ENCODE measurements at regions not wholly inside any gene's neighbourhood (a gene's known extent, or its start where the extent isn't known, plus 50 kb on each side); places are given as distances from the start of the nearest gene placed in this dataset.

GRCh38 chr12:91672130-91672529 is 473.5 kb downstream of the BTG1 start:
- no peak for TF ChIP-seq GATA2 (IDR thresholded peaks at IDR 0.05; ENCODE audit: low read depth, low read length)
- no peak for TF ChIP-seq GATA3 (IDR thresholded peaks at IDR 0.05; ENCODE audit: low read depth, low read length)

DNA sequence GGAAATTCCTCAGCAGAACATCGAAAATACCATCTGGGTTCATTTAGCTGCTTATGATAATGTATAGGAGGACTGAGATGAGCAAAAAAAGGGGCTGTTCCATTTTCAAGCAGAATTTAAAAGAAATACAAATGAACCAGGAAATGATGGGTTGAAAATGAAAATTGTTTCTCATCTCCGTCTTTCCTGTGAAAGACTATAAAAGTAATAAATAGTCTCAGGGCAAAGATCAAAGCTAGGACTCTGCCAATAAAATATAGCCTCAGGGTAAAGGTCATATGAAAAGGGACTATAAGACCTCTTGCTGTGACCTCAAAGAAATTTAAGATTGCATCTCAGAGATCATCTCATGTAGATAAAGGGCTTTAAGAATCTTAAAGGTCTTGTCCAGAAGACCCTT is 478.0 kb downstream of the BTG1 start:
- TF ChIP-seq GATA3 (IDR thresholded peaks at IDR 0.05; ENCODE audit: low read depth, low read length) (no peak), GATA2 (IDR thresholded peaks at IDR 0.05; ENCODE audit: low read depth, low read length) (no peak)

DNA sequence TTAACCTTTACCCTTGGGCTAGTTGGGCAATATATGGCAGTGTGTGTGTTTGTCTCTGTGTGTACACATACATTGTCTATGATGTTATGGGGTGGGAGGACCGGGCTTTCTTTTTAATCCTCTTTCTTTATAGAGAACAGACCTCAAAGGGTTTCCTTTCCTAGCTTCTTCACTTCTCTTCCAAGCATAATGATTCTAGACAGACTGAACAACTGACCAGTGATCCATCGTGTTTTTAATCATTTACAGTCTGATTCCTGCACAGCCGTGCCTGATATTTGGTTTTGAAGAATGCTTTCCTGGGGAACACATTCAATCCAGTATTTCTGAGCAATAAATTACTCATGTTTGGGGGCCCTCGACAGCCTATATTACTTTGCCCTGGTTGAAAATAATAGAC is 481.1 kb upstream of the DCN start:
- TF ChIP-seq GATA2 (IDR thresholded peaks at IDR 0.05; ENCODE audit: low read depth, low read length) (no peak), GATA3 (IDR thresholded peaks at IDR 0.05; ENCODE audit: low read depth, low read length) (no peak)

DNA sequence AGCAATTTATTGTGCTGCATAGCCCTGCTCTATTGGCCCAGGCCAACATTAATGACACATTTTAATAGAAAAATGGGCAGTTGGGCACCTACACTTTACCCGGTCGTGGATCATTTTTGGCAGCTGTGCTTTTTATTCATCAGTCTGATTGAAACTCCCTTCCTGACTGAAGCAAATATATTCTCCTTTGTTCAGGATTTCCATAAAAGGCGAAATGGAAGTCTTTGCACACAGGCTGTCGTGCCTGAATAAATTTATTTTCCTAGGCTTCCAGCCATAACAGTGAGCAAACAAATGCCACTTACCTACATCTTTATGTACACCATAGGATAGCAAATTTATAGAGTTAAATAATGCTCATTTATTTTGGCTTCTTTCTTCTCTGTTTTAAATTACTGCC is 480.7 kb upstream of the DCN start:
- TF ChIP-seq GATA2 (IDR thresholded peaks at IDR 0.05; ENCODE audit: low read depth, low read length) (no peak), GATA3 (IDR thresholded peaks at IDR 0.05; ENCODE audit: low read depth, low read length) (no peak)

- TF ChIP-seq GATA3 (IDR thresholded peaks at IDR 0.05; ENCODE audit: low read depth, low read length) (no peak), GATA2 (IDR thresholded peaks at IDR 0.05; ENCODE audit: low read depth, low read length) (no peak)
These were observed 479.4 kb upstream of the DCN start for GRCh38 chr12:91662021-91662420.

DNA sequence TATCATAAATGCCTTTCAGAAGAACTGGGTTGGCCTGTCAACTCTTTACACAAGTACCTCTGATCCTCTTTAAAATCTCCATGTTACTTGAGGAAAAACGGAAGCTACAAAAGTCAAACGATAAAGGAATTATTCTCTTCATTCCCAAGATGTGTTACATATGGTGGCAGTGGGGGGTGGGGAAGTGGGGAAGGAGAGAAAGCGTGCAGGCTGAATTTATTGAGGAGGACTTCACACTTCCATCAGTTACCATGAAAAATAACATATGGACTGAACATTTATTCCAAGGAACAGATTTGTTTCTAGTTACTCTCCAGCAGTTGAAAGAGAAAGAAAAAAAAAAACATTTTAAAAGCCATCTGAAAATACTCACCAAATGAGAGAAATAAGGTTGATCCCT is 474.4 kb upstream of the DCN start:
- TF ChIP-seq GATA3 (IDR thresholded peaks at IDR 0.05; ENCODE audit: low read depth, low read length) (no peak), GATA2 (IDR thresholded peaks at IDR 0.05; ENCODE audit: low read depth, low read length) (no peak)

DNA sequence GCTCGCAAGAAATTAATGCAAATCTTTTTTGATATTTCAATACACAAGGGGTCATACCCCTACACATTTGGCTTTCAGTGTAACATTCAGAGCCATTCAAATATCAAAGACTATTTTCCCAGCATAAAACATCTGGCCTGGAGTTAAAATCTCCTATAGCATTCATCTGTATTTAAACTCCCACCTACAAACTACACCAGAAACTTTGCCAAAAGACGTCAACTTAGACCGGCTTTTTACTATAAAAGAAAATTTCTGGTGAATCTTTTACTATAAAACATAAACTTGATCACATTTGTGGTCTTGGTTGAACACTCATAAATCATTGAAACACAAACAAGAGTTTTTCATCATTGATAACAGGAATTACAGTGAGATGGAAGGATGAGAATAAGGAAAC is 473.3 kb upstream of the DCN start:
- TF ChIP-seq GATA3 (IDR thresholded peaks at IDR 0.05; ENCODE audit: low read depth, low read length), result no peak
- no peak for TF ChIP-seq GATA2 (IDR thresholded peaks at IDR 0.05; ENCODE audit: low read depth, low read length)

DNA sequence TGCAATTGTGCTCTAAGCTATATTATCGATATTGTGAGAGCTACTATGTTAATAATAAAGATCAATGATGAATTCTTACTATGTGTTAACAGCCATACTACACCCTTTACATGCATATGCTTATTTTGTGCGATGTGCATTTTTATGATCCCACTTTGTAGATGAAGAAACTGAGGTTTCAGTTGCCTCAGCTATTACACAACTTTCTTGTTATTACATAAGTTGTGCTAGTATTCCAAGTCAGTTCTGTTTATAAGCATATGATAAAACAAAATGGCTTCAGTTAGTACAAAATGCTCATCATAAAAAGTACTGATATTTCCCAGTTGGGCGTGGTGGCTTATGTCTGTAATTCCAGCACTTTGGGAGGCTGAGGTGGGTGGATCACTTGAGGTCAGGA is 471.5 kb upstream of the DCN start:
- TF ChIP-seq GATA2 (IDR thresholded peaks at IDR 0.05; ENCODE audit: low read depth, low read length), result no peak
- no peak for TF ChIP-seq GATA3 (IDR thresholded peaks at IDR 0.05; ENCODE audit: low read depth, low read length)

DNA sequence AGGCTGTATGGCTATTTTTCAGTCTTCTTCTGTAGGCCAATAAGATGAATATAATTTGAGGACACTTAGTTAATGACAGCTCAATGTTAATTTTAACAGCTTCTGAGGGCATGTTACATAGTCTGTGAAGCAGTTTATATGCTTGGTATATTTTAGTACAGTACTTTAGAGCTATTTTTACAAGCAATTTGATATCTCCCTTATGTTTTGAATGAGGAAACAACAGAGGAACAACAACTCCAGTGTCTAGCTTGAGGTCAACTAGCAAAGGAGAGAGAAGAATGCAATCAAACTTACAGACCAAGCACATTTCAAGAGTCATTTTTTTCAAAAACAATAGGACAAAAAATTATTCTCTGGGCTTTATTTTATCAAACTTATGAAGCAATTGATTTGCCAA is 469.1 kb upstream of the DCN start:
- no peak for TF ChIP-seq GATA3 (IDR thresholded peaks at IDR 0.05; ENCODE audit: low read depth, low read length)
- no peak for TF ChIP-seq GATA2 (IDR thresholded peaks at IDR 0.05; ENCODE audit: low read depth, low read length)

GRCh38 chr12:91643763-91644162 is 461.1 kb upstream of the DCN start:
- TF ChIP-seq GATA3 (IDR thresholded peaks at IDR 0.05; ENCODE audit: low read depth, low read length) (no peak), GATA2 (IDR thresholded peaks at IDR 0.05; ENCODE audit: low read depth, low read length) (no peak)

DNA sequence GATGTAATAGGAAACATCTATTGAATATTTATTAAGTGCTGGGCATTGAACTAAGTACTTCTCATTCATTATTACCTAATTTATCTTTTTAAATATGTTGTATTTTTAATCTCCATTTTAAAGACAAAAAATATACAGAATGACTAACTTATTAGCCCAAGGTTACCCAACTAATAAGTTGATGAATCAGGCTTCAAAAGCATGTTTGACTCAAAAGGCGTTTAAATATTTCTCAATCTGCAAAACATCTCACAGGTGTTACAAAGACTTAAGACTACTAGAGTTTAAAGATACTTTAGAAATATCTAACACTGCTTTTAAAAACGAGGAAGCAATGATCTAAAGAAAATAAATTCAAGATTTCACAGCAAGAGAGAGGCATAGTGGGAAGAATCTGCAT is 457.4 kb upstream of the DCN start:
- TF ChIP-seq GATA2 (IDR thresholded peaks at IDR 0.05; ENCODE audit: low read depth, low read length) (no peak), GATA3 (IDR thresholded peaks at IDR 0.05; ENCODE audit: low read depth, low read length) (no peak)

DNA sequence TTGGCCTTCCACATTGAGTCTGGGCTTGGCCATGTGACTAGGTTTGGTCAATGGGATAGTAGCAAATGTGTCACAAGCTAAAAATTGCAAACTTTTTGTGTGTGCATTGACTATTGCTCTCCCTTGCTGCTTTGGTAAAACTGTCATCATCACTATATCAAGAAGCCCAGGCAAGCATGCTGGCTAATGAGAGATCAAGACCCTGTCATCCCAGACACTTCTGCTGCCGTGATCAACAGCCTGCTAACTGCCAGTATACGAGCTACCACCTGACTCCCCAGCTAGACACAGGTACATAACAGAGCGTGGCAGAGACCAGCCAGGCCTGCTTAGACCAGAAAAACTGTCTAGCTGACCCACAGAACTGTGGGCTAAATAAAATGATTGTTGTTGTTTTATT is 456.7 kb upstream of the DCN start:
- TF ChIP-seq GATA3 (IDR thresholded peaks at IDR 0.05; ENCODE audit: low read depth, low read length) (no peak), GATA2 (IDR thresholded peaks at IDR 0.05; ENCODE audit: low read depth, low read length) (no peak)

- no peak for TF ChIP-seq GATA2 (IDR thresholded peaks at IDR 0.05; ENCODE audit: low read depth, low read length)
These were observed 455.4 kb upstream of the DCN start for GRCh38 chr12:91637789-91638624.

- no peak for TF ChIP-seq GATA3 (IDR thresholded peaks at IDR 0.05; ENCODE audit: low read depth, low read length)
- no peak for TF ChIP-seq GATA2 (IDR thresholded peaks at IDR 0.05; ENCODE audit: low read depth, low read length)
These were observed 454.1 kb upstream of the DCN start for GRCh38 chr12:91636721-91637120.

DNA sequence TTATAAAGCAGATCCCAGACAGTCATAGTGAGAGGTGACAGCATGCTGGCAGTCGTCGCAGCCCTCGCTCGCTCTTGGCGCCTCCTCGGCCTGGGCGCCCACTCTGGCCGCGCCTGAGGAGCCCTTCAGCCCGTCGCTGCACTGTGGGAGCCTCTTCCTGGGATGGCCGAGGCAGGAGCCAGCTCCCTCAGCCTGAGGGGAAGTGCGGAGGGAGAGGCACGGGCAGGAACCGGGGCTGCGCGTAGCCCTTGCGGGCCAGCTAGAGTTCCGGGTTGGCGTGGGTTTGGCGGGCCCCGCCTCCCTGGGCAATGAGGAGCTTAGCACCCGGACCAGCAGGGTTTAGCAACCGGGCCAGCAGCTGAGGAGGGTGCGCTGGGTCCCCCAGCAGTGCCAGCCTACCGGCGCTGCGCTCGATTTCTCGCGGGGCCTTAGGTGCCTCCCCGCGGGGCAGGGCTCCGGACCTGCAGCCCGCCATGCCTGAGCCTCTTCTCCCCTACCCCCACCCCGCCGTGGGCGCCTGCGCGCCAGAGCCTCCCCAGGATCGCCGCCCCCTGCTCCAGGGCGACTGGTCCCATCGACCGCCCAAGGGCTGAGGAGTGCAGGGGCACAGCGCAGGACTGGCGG is 451.2 kb upstream of the DCN start:
- TF ChIP-seq GATA3 (IDR thresholded peaks at IDR 0.05; ENCODE audit: low read depth, low read length), result no peak
- no peak for TF ChIP-seq GATA2 (IDR thresholded peaks at IDR 0.05; ENCODE audit: low read depth, low read length)
